Stomach (tissue), 4 donors: ENCODE measurements at regions not wholly inside any gene's neighbourhood (a gene's known extent, or its start where the extent isn't known, plus 50 kb on each side); places are given as distances from the start of the nearest gene placed in this dataset.
A peak's percentile ranks its signal among the peaks of the same experiment; 100 is the strongest.

Source experiments
- CTCF ChIP-seq, 7 experiments: fragments of 450-650 bp in 4 of 7; fragments of 200-600 bp in 3 of 7; sonication (generic) in 3 of 7; IDR thresholded peaks; one replicate each; pipeline ENCODE4 v1.5.1; 2016 to 2019; ENCODE audit warnings: antibody characterized with exemption in 7 of 7, control low read depth in 2 of 7, mild to moderate bottlenecking in 1 of 7
- EP300 ChIP-seq: sonication (generic); formaldehyde crosslinking; IDR thresholded peaks from one replicate; pipeline ENCODE4 v1.6.1; 2017; ENCODE audit warnings: antibody characterized with exemption
- POLR2A ChIP-seq, 4 donors: fragments of 450-650 bp; IDR thresholded peaks; one replicate each; pipeline ENCODE4 v1.6.1; 2016; ENCODE audit warnings: antibody characterized with exemption in 4 of 4, control low read depth in 2 of 4, mild to moderate bottlenecking in 1 of 4, moderate library complexity in 1 of 4

- TF ChIP-seq CTCF (IDR thresholded peaks at IDR 0.05) (peak in 4 of 7 experiments; percentile 13 to 45 (median 26)), POLR2A (IDR thresholded peaks at IDR 0.05) (no peak), EP300 (no peak)
Observed at GRCh38 chr11:106156290-106156937, 79.0 kb downstream of the AASDHPPT start.
